IMR-90 (cell line): ENCODE measurements at regions not wholly inside any gene's neighbourhood (a gene's known extent, or its start where the extent isn't known, plus 50 kb on each side); places are given as distances from the start of the nearest gene placed in this dataset.
"Not testable (repeated sequence)": the region's sequence is repeated elsewhere in the genome, so short reads cannot be mapped to it uniquely, and the experiment has no call there.

Experiments used
- CEBPB ChIP-seq: IDR thresholded peaks from 2 replicates; pipeline ENCODE4 v1.6.1; 2012; ENCODE audit warnings: low read depth, low read length, improper control_type of control experiment
- CTCF ChIP-seq: conservative IDR thresholded peaks from 2 replicates; pipeline ENCODE4 v1.5.1; 2012; ENCODE audit warnings: mild to moderate bottlenecking, low read depth, low read length, improper control_type of control experiment
- FOS ChIP-seq: fragments of 150-350 bp; IDR thresholded peaks from 2 replicates; pipeline ENCODE4 v1.6.1; 2016; ENCODE audit warnings: low read depth, low read length
- MAFK ChIP-seq: IDR thresholded peaks from 2 replicates; pipeline ENCODE4 v1.6.1; 2012; ENCODE audit warnings: low read depth, low read length, improper control_type of control experiment
- MAZ ChIP-seq: IDR thresholded peaks from 2 replicates; pipeline ENCODE4 v1.6.1; 2012; ENCODE audit warnings: low read depth, mild to moderate bottlenecking, low read length, improper control_type of control experiment, moderate library complexity, borderline replicate concordance
- NFE2L2 ChIP-seq: fragments of 150-350 bp; IDR thresholded peaks from 2 replicates; pipeline ENCODE4 v1.6.1; 2016; ENCODE audit warnings: low read depth, mild to moderate bottlenecking, low read length
- POLR2A ChIP-seq: IDR thresholded peaks from 2 replicates; pipeline ENCODE4 v1.6.1; 2012; ENCODE audit warnings: mild to moderate bottlenecking, low read depth, low read length
- RAD21 ChIP-seq: IDR thresholded peaks from 2 replicates; pipeline ENCODE4 v1.6.1; 2012; ENCODE audit warnings: low read length, improper control_type of control experiment
- RCOR1 ChIP-seq: IDR thresholded peaks from 2 replicates; pipeline ENCODE4 v1.6.1; 2012; ENCODE audit warnings: mild to moderate bottlenecking, low read length, improper control_type of control experiment; ENCODE audit not compliant: insufficient replicate concordance
- RFX5 ChIP-seq: IDR thresholded peaks from 2 replicates; pipeline ENCODE4 v1.8.0; 2012; ENCODE audit warnings: low read depth, mild to moderate bottlenecking, low read length, moderate library complexity
- SMC3 ChIP-seq: fragments of 150-350 bp; IDR thresholded peaks from 2 replicates; pipeline ENCODE4 v1.6.1; 2016; ENCODE audit warnings: low read depth, mild to moderate bottlenecking, antibody characterized with exemption, low read length, moderate library complexity
- TF ChIP-seq, protein P1 (sequence below): fragments of 150-350 bp; IDR thresholded peaks from 2 replicates; pipeline ENCODE4 v1.6.1; 2016; ENCODE audit warnings: low read depth, mild to moderate bottlenecking, low read length, moderate library complexity, borderline replicate concordance
- TF ChIP-seq, protein P2 (sequence below): fragments of 150-350 bp; IDR thresholded peaks from 2 replicates; pipeline ENCODE4 v1.6.1; 2017; ENCODE audit warnings: mild to moderate bottlenecking, antibody characterized with exemption, low read length, low read depth

DNA sequence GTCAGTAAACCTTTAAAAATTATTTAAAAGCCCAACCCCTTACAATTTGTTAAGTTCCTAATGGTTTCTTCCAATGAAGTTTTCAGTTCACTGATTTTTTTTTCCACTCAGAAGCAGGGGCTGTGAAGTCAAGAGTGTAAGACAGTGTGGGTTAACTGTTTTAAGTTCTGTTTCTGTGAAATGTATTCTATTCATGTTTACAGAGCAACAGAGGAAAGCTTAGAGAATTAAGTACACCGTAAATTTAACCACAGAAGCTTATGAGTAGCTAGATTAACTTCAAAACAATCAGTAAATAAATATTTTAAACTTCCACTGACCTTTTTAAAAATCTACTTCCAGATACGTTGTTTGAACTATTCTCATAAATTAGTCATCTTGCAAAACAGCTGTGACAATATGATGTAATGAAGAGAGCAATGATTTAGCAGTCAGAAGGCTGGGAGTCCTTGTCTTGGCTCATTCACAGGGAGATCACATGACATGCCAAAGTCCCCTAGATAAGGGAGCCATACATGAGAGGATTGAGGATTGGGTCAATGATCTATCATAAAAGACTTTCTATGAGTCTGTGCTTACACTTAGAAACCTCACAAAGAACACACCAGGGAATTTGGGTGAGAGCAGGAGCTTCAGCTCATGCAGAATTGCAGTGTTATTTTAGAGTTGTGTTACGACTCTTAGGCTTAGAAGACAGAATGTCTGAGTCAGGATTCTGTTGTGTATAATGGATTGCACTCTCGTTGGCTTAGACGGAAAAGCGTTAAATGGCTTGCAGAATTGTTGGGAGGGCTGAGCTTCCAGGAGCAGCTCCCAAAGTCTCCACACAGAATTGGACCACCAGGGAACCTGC is 85.8 kb downstream of the CDRT15L2 start:
- TF ChIP-seq, protein P1, sequence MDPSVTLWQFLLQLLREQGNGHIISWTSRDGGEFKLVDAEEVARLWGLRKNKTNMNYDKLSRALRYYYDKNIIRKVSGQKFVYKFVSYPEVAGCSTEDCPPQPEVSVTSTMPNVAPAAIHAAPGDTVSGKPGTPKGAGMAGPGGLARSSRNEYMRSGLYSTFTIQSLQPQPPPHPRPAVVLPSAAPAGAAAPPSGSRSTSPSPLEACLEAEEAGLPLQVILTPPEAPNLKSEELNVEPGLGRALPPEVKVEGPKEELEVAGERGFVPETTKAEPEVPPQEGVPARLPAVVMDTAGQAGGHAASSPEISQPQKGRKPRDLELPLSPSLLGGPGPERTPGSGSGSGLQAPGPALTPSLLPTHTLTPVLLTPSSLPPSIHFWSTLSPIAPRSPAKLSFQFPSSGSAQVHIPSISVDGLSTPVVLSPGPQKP: not testable (repeated sequence)
- TF ChIP-seq CTCF, POLR2A, RFX5, RCOR1, MAZ, RAD21, SMC3, CEBPB, MAFK, FOS, NFE2L2: not testable (repeated sequence)
- TF ChIP-seq, protein P2, sequence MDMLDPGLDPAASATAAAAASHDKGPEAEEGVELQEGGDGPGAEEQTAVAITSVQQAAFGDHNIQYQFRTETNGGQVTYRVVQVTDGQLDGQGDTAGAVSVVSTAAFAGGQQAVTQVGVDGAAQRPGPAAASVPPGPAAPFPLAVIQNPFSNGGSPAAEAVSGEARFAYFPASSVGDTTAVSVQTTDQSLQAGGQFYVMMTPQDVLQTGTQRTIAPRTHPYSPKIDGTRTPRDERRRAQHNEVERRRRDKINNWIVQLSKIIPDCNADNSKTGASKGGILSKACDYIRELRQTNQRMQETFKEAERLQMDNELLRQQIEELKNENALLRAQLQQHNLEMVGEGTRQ: not testable (repeated sequence)
